OCI-LY7 (cell line): ENCODE measurements at regions not wholly inside any gene's neighbourhood (a gene's known extent, or its start where the extent isn't known, plus 50 kb on each side); places are given as distances from the start of the nearest gene placed in this dataset.

Experiments used
- BruUV-seq: library from RNA; stranded (reverse); fragments of 400-500 nt; replicated peaks from 2 replicates; lab custom pipeline; 2021; lab: Mats Ljungman, UMichigan
- CTCF ChIA-PET: fragments of 300-600 bp; sonication (Branson Sonifier 250); formaldehyde crosslinking; loops from one replicate; lab custom pipeline; 2022; ENCODE audit warnings: antibody characterized with exemption; ENCODE audit not compliant: unreplicated experiment; lab: Charles Lee
- POLR2A ChIA-PET: fragments of 300-600 bp; sonication (Branson Sonifier 250); formaldehyde crosslinking; loops from one replicate; lab custom pipeline; 2022; ENCODE audit warnings: antibody characterized with exemption; lab: Charles Lee
- DNase-seq: peaks from one replicate; pipeline ENCODE4 v3.0.0-alpha.2; 2015; ENCODE audit warnings: low spot score
- H2AFZ ChIP-seq: fragments of 200-600 bp; sonication (generic), shearing (Covaris generic); 2 replicates; pipeline ENCODE4 v1.6.1; 2014; ENCODE audit warnings: mild to moderate bottlenecking, antibody characterized with exemption, low read length, moderate library complexity
- H3K27ac ChIP-seq: fragments of 200-600 bp; sonication (generic); 2 replicates; pipeline ENCODE4 v1.5.1; 2014; ENCODE audit warnings: mixed run types, low read depth, mild to moderate bottlenecking, moderate library complexity, low read length, inconsistent platforms; ENCODE audit not compliant: poor library complexity, severe bottlenecking
- H3K36me3 ChIP-seq: fragments of 200-600 bp; sonication (generic); 2 replicates; pipeline ENCODE4 v1.6.1; 2014; ENCODE audit warnings: mild to moderate bottlenecking, antibody characterized with exemption, low read length, moderate library complexity, mixed read lengths; ENCODE audit not compliant: insufficient read depth
- H3K4me1 ChIP-seq: fragments of 200-600 bp; sonication (generic); 2 replicates; pipeline ENCODE4 v1.5.1; 2014; ENCODE audit warnings: mild to moderate bottlenecking, low read length; ENCODE audit not compliant: insufficient read depth, poor library complexity, severe bottlenecking
- H3K4me2 ChIP-seq: fragments of 200-600 bp; sonication (generic); 2 replicates; pipeline ENCODE4 v1.6.1; 2014; ENCODE audit warnings: mild to moderate bottlenecking, low read length
- H3K4me3 ChIP-seq: fragments of 200-600 bp; sonication (generic); 2 replicates; pipeline ENCODE4 v1.5.1; 2014; ENCODE audit warnings: mild to moderate bottlenecking, low read depth, low read length; ENCODE audit not compliant: poor library complexity, severe bottlenecking
- H3K79me2 ChIP-seq: fragments of 200-600 bp; sonication (generic); 2 replicates; pipeline ENCODE4 v1.6.1; 2016; ENCODE audit warnings: low read depth, mild to moderate bottlenecking, low read length, moderate library complexity, mixed read lengths; ENCODE audit not compliant: insufficient read depth
- H3K9me2 ChIP-seq: fragments of 200-600 bp; sonication (generic); 2 replicates; pipeline ENCODE4 v1.6.1; 2016; ENCODE audit warnings: mild to moderate bottlenecking, low read length, mixed read lengths; ENCODE audit not compliant: insufficient read depth
- H3K9me3 ChIP-seq: fragments of 200-600 bp; sonication (generic); 2 replicates; pipeline ENCODE4 v1.6.1; 2014; ENCODE audit warnings: mild to moderate bottlenecking, mixed run types, low read length, mixed read lengths
- H4K20me1 ChIP-seq: fragments of 200-600 bp; sonication (generic); 2 replicates; pipeline ENCODE4 v1.6.1; 2014; ENCODE audit warnings: mild to moderate bottlenecking, antibody characterized with exemption, low read length, moderate library complexity, mixed read lengths; ENCODE audit not compliant: insufficient read depth
- CTCF ChIP-seq: fragments of 200-600 bp; sonication (generic); conservative IDR thresholded peaks from 2 replicates; pipeline ENCODE4 v1.5.1; 2014; ENCODE audit warnings: mild to moderate bottlenecking, antibody characterized with exemption, low read length, moderate library complexity, mixed read lengths
- EZH2phosphoT487 ChIP-seq: fragments of 200-600 bp; sonication (generic); IDR thresholded peaks from 2 replicates; pipeline ENCODE4 v1.6.1; 2018; ENCODE audit warnings: low read depth, borderline replicate concordance, mild to moderate bottlenecking, mixed run types, antibody characterized with exemption, low read length, moderate library complexity, mixed read lengths
- intact Hi-C: fragments of 100-400 bp; cut with micrococcal nuclease; formaldehyde crosslinking; loops from one replicate; pipeline ENCODE4 v1.10.0; 2022; ENCODE audit not compliant: unreplicated experiment

GRCh38 chr2:139000131-139000785, 220.1 kb upstream of the NXPH2 start:
- H4K20me1 ChIP-seq = no peaks in the 10 kb centered on the region
- no peak overlapping the region for H3K4me3 ChIP-seq
- no peak overlapping the region for H2AFZ ChIP-seq
- DNase-seq = no peak
- TF ChIP-seq CTCF = no peak
- no peak for TF ChIP-seq EZH2phosphoT487
- no peaks in the 10 kb centered on the region for H3K36me3 ChIP-seq
- ChIA-PET POLR2A (interaction anchor here (0.6 kb wide), 1 partner anchor 731 kb away, joined by 3 read pairs; no protein-coding TSS in a partner anchor), CTCF (no interaction called here)
- H3K79me2 ChIP-seq = no peaks in the 10 kb centered on the region
- no peak overlapping the region for H3K27ac ChIP-seq
- H3K4me2 ChIP-seq = no peak overlapping the region
- no peaks in the 10 kb centered on the region for H3K9me2 ChIP-seq
- no peaks in the 10 kb centered on the region for H3K9me3 ChIP-seq
- intact Hi-C loops = no loop called here
- H3K4me1 ChIP-seq = no peaks in the 10 kb centered on the region
- no TSS peak for BruUV-seq

- intact Hi-C loops = no loop called here
- TF ChIP-seq CTCF (no peak), EZH2phosphoT487 (no peak)
- DNase-seq = no peak
- no peaks in the 10 kb centered on the region for H3K4me1 ChIP-seq
- H3K4me3 ChIP-seq = no peak overlapping the region
- no peaks in the 10 kb centered on the region for H3K79me2 ChIP-seq
- H4K20me1 ChIP-seq = no peaks in the 10 kb centered on the region
- CTCF ChIA-PET = no interaction called here
- no peaks in the 10 kb centered on the region for H3K9me2 ChIP-seq
- H3K4me2 ChIP-seq = no peak overlapping the region
- H3K9me3 ChIP-seq = no peaks in the 10 kb centered on the region
- H3K36me3 ChIP-seq = no peaks in the 10 kb centered on the region
- BruUV-seq = no TSS peak
- H2AFZ ChIP-seq = no peak overlapping the region
- POLR2A ChIA-PET = interaction anchor here (0.6 to 1.2 kb wide), 4 partner anchors 9 to 428 kb away, joined by 3 to 4 read pairs (median 3); no protein-coding TSS in a partner anchor
- H3K27ac ChIP-seq = no peak overlapping the region
These were observed 217.8 kb upstream of the NXPH2 start for GRCh38 chr2:138997856-138998517.

- H3K9me3 ChIP-seq = no peaks in the 10 kb centered on the region
- no peaks in the 10 kb centered on the region for H4K20me1 ChIP-seq
- H3K79me2 ChIP-seq = no peaks in the 10 kb centered on the region
- no TSS peak for BruUV-seq
- POLR2A ChIA-PET = interaction anchor here (0.6 to 1.2 kb wide), 3 partner anchors 8 to 428 kb away, joined by 3 to 4 read pairs (median 3); no protein-coding TSS in a partner anchor
- intact Hi-C loops = no loop called here
- H3K4me1 ChIP-seq = no peaks in the 10 kb centered on the region
- no peak overlapping the region for H2AFZ ChIP-seq
- no peak overlapping the region for H3K4me2 ChIP-seq
- DNase-seq = no peak
- H3K4me3 ChIP-seq = no peak overlapping the region
- TF ChIP-seq CTCF (no peak), EZH2phosphoT487 (no peak)
- H3K27ac ChIP-seq = no peak overlapping the region
- H3K9me2 ChIP-seq = no peaks in the 10 kb centered on the region
- no peaks in the 10 kb centered on the region for H3K36me3 ChIP-seq
- CTCF ChIA-PET = no interaction called here
These were observed 217.2 kb upstream of the NXPH2 start for GRCh38 chr2:138997346-138997745.
